Vagina (tissue), 2 donors: ENCODE measurements at regions not wholly inside any gene's neighbourhood (a gene's known extent, or its start where the extent isn't known, plus 50 kb on each side); places are given as distances from the start of the nearest gene placed in this dataset.

Source experiments
- POLR2A ChIP-seq, 2 donors: fragments of 450-650 bp; IDR thresholded peaks; one replicate each; pipeline ENCODE4 v1.6.1; 2017; ENCODE audit warnings: antibody characterized with exemption in 2 of 2, mild to moderate bottlenecking in 2 of 2, moderate library complexity in 2 of 2
- POLR2AphosphoS5 ChIP-seq, 2 donors: sonication (generic); formaldehyde crosslinking; IDR thresholded peaks; one replicate each; pipeline ENCODE4 v1.9.0; 2017; ENCODE audit warnings: antibody characterized with exemption in 2 of 2, mild to moderate bottlenecking in 2 of 2, low read depth in 1 of 2; ENCODE audit not compliant: insufficient read depth in 1 of 2
- TF ChIP-seq, protein P1 (sequence below), 3 experiments: fragments of 450-650 bp in 2 of 3; fragments of 200-600 bp in 1 of 3; sonication (generic) in 1 of 3; IDR thresholded peaks; one replicate each; pipeline ENCODE4 v1.5.1; 2017 to 2019; ENCODE audit warnings: antibody characterized with exemption in 3 of 3, mild to moderate bottlenecking in 2 of 3, moderate library complexity in 2 of 3

DNA sequence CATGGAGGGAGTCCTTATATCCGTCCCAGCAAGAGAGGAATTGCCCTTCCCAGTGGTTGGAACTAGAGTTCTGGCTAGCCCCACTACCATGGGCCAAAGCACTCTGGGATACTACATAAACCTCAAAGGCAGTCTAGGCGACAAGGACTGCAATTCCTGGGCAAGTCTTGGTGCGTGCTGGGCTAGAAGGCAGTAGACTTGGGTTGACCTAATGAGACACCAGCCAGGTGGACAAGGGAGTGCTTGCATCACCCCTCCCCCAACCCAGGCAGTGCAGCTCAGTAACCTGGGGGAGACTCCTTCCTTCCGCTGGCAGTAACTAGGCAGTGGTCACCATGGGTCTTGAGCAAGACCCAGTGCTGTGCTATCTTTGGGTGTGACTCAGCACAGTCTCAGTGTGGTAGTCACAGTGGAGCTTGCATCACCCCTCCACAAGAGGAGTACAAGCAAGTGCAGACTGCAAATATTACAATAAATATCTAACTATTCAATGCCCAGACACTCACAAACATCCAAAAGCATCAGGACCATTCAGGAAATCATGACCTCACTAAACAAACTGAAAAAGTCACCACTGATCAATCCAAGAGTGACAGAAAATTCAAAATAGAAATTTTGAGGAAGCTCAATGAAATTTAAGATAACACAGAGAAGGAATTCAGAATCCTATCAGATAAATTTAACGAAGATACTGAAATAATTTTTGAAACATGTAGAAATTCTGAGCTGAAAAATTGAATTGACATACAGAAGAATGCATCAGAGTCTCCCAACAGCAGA is 84.7 kb upstream of the LYPLAL1 start:
- TF ChIP-seq POLR2A (IDR thresholded peaks at IDR 0.05) = no peak
- TF ChIP-seq, protein P1, sequence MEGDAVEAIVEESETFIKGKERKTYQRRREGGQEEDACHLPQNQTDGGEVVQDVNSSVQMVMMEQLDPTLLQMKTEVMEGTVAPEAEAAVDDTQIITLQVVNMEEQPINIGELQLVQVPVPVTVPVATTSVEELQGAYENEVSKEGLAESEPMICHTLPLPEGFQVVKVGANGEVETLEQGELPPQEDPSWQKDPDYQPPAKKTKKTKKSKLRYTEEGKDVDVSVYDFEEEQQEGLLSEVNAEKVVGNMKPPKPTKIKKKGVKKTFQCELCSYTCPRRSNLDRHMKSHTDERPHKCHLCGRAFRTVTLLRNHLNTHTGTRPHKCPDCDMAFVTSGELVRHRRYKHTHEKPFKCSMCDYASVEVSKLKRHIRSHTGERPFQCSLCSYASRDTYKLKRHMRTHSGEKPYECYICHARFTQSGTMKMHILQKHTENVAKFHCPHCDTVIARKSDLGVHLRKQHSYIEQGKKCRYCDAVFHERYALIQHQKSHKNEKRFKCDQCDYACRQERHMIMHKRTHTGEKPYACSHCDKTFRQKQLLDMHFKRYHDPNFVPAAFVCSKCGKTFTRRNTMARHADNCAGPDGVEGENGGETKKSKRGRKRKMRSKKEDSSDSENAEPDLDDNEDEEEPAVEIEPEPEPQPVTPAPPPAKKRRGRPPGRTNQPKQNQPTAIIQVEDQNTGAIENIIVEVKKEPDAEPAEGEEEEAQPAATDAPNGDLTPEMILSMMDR (IDR thresholded peaks at IDR 0.05) = no peak
- no peak for TF ChIP-seq POLR2AphosphoS5 (IDR thresholded peaks at IDR 0.05; ENCODE audit: insufficient read depth in 1 of 2, low read depth in 1 of 2)
